Memory B cell (primary cell): ENCODE measurements at regions not wholly inside any gene's neighbourhood (a gene's known extent, or its start where the extent isn't known, plus 50 kb on each side); places are given as distances from the start of the nearest gene placed in this dataset.

Source experiments
- ATAC-seq: fragments of 150-1000 bp; cut with Tn5 transposase; 2 replicates; pipeline ENCODE4 v1.10.0; 2021; ENCODE audit warnings: low read depth, mild to moderate bottlenecking, moderate library complexity
- DNase-seq, 2 donors: peaks; one replicate each; pipeline ENCODE4 v3.0.0; 2022; ENCODE audit warnings: low spot score in 2 of 2
- H3K27ac Mint-ChIP-seq: one replicate; pipeline ENCODE4 v1.8.0; 2022; ENCODE audit warnings: mild to moderate bottlenecking, moderate library complexity, mixed read lengths
- H3K27me3 Mint-ChIP-seq: one replicate; pipeline ENCODE4 v1.8.0; 2022; ENCODE audit warnings: mixed read lengths
- H3K36me3 Mint-ChIP-seq: one replicate; pipeline ENCODE4 v1.8.0; 2022; ENCODE audit warnings: mild to moderate bottlenecking, mixed read lengths
- H3K4me1 Mint-ChIP-seq: one replicate; pipeline ENCODE4 v1.8.0; 2022; ENCODE audit warnings: mixed read lengths
- H3K4me3 Mint-ChIP-seq: one replicate; pipeline ENCODE4 v1.8.0; 2022; ENCODE audit warnings: mild to moderate bottlenecking, moderate library complexity, mixed read lengths
- H3K9me3 Mint-ChIP-seq: one replicate; pipeline ENCODE4 v1.8.0; 2022; ENCODE audit warnings: mixed read lengths

GRCh38 chr6:54632984-54633565 lies 213.5 kb upstream of the FAM83B start:
- Mint-ChIP-seq H3K4me3 (no peak overlapping the region), H3K27me3 (no peaks in the 10 kb centered on the region)
- no peak for ATAC-seq

GRCh38 chr6:54633601-54634000 lies 213.0 kb upstream of the FAM83B start:
- ATAC-seq, result no peak
- Mint-ChIP-seq H3K9me3 (peaks cover 2% of the 10 kb centered on the region), H3K4me3 (no peak overlapping the region), H3K4me1 (no peaks in the 10 kb centered on the region), H3K27ac (no peak overlapping the region), H3K36me3 (no peaks in the 10 kb centered on the region), H3K27me3 (no peaks in the 10 kb centered on the region)
- DNase-seq, result no peak

More at GRCh38 chr6:54632984-54633565, 213.5 kb upstream of the FAM83B start:
- no peak for DNase-seq
- Mint-ChIP-seq H3K4me1 (no peaks in the 10 kb centered on the region), H3K27ac (no peak overlapping the region), H3K9me3 (peaks cover under 1% of the 10 kb centered on the region), H3K36me3 (no peaks in the 10 kb centered on the region)

GRCh38 chr6:54640911-54641310 lies 205.7 kb upstream of the FAM83B start:
- Mint-ChIP-seq H3K27me3 (no peaks in the 10 kb centered on the region), H3K4me1 (no peaks in the 10 kb centered on the region), H3K27ac (no peak overlapping the region), H3K9me3 (peaks cover 2% of the 10 kb centered on the region), H3K4me3 (no peak overlapping the region), H3K36me3 (no peaks in the 10 kb centered on the region)
- no peak for DNase-seq
- ATAC-seq, result no peak

GRCh38 chr6:54646069-54646950 lies 200.3 kb upstream of the FAM83B start:
- H3K36me3 Mint-ChIP-seq, result no peaks in the 10 kb centered on the region
- no peaks in the 10 kb centered on the region for H3K4me1 Mint-ChIP-seq
- H3K9me3 Mint-ChIP-seq, result peaks cover 5% of the 10 kb centered on the region
- DNase-seq, result no peak
- no peaks in the 10 kb centered on the region for H3K27me3 Mint-ChIP-seq
- no peak overlapping the region for H3K27ac Mint-ChIP-seq
- no peak overlapping the region for H3K4me3 Mint-ChIP-seq
- ATAC-seq, result no peak

GRCh38 chr6:54646951-54647664 lies 199.5 kb upstream of the FAM83B start:
- Mint-ChIP-seq H3K36me3 (no peaks in the 10 kb centered on the region), H3K4me1 (no peaks in the 10 kb centered on the region), H3K4me3 (no peak overlapping the region), H3K27ac (no peak overlapping the region), H3K27me3 (no peaks in the 10 kb centered on the region), H3K9me3 (peaks cover 5% of the 10 kb centered on the region)
- DNase-seq (no peak), ATAC-seq (no peak)

- H3K4me1 Mint-ChIP-seq, result no peaks in the 10 kb centered on the region
- DNase-seq (no peak), ATAC-seq (no peak)
- H3K27me3 Mint-ChIP-seq, result no peaks in the 10 kb centered on the region
- H3K4me3 Mint-ChIP-seq, result no peak overlapping the region
- peaks cover 14% of the 10 kb centered on the region for H3K9me3 Mint-ChIP-seq
- H3K36me3 Mint-ChIP-seq, result no peaks in the 10 kb centered on the region
- H3K27ac Mint-ChIP-seq, result no peak overlapping the region
These were observed 192.2 kb upstream of the FAM83B start for GRCh38 chr6:54654381-54654780.

- H3K4me3 Mint-ChIP-seq, result no peak overlapping the region
These were observed 191.4 kb upstream of the FAM83B start for GRCh38 chr6:54655162-54655561.

GRCh38 chr6:54665278-54665677 lies 181.3 kb upstream of the FAM83B start:
- H3K9me3 Mint-ChIP-seq, result peaks cover 3% of the 10 kb centered on the region
- H3K27me3 Mint-ChIP-seq, result no peaks in the 10 kb centered on the region
- H3K27ac Mint-ChIP-seq, result no peak overlapping the region
- DNase-seq (no peak), ATAC-seq (no peak)
- no peak overlapping the region for H3K4me3 Mint-ChIP-seq
- no peaks in the 10 kb centered on the region for H3K36me3 Mint-ChIP-seq
- no peaks in the 10 kb centered on the region for H3K4me1 Mint-ChIP-seq

More at GRCh38 chr6:54655162-54655561, 191.4 kb upstream of the FAM83B start:
- H3K4me1 Mint-ChIP-seq, result no peaks in the 10 kb centered on the region
- DNase-seq, result no peak
- H3K36me3 Mint-ChIP-seq, result no peaks in the 10 kb centered on the region
- no peaks in the 10 kb centered on the region for H3K27me3 Mint-ChIP-seq
- H3K27ac Mint-ChIP-seq, result no peak overlapping the region
- no peak for ATAC-seq
- peaks cover 11% of the 10 kb centered on the region for H3K9me3 Mint-ChIP-seq

GRCh38 chr6:54680531-54680930 lies 166.0 kb upstream of the FAM83B start:
- DNase-seq, result no peak
- H3K4me3 Mint-ChIP-seq, result no peak overlapping the region
- no peak overlapping the region for H3K27ac Mint-ChIP-seq
- ATAC-seq, result no peak
- no peaks in the 10 kb centered on the region for H3K4me1 Mint-ChIP-seq
- peaks cover 3% of the 10 kb centered on the region for H3K9me3 Mint-ChIP-seq
- no peaks in the 10 kb centered on the region for H3K36me3 Mint-ChIP-seq
- H3K27me3 Mint-ChIP-seq, result no peaks in the 10 kb centered on the region

GRCh38 chr6:54681267-54681666 lies 165.3 kb upstream of the FAM83B start:
- Mint-ChIP-seq H3K27me3 (no peaks in the 10 kb centered on the region), H3K9me3 (peaks cover 3% of the 10 kb centered on the region), H3K4me3 (no peak overlapping the region), H3K4me1 (no peaks in the 10 kb centered on the region), H3K27ac (no peak overlapping the region), H3K36me3 (no peaks in the 10 kb centered on the region)
- ATAC-seq (no peak), DNase-seq (no peak)

GRCh38 chr6:54681987-54682386 lies 164.6 kb upstream of the FAM83B start:
- DNase-seq, result no peak
- H3K27me3 Mint-ChIP-seq, result no peaks in the 10 kb centered on the region
- H3K9me3 Mint-ChIP-seq, result peaks cover 3% of the 10 kb centered on the region
- no peak overlapping the region for H3K27ac Mint-ChIP-seq
- H3K36me3 Mint-ChIP-seq, result no peaks in the 10 kb centered on the region
- no peak overlapping the region for H3K4me3 Mint-ChIP-seq
- no peaks in the 10 kb centered on the region for H3K4me1 Mint-ChIP-seq
- ATAC-seq, result no peak

GRCh38 chr6:54689620-54690019 lies 157.0 kb upstream of the FAM83B start:
- no peak overlapping the region for H3K4me3 Mint-ChIP-seq
- no peaks in the 10 kb centered on the region for H3K9me3 Mint-ChIP-seq
- H3K27ac Mint-ChIP-seq, result no peak overlapping the region
- no peaks in the 10 kb centered on the region for H3K36me3 Mint-ChIP-seq
- H3K4me1 Mint-ChIP-seq, result no peaks in the 10 kb centered on the region
- no peaks in the 10 kb centered on the region for H3K27me3 Mint-ChIP-seq
- ATAC-seq, result no peak
- no peak for DNase-seq

- H3K36me3 Mint-ChIP-seq, result no peaks in the 10 kb centered on the region
- H3K4me1 Mint-ChIP-seq, result no peaks in the 10 kb centered on the region
- no peak for DNase-seq
- H3K27me3 Mint-ChIP-seq, result no peaks in the 10 kb centered on the region
- no peaks in the 10 kb centered on the region for H3K9me3 Mint-ChIP-seq
- H3K4me3 Mint-ChIP-seq, result no peak overlapping the region
- H3K27ac Mint-ChIP-seq, result no peak overlapping the region
- ATAC-seq, result no peak
These were observed 156.0 kb upstream of the FAM83B start for GRCh38 chr6:54690596-54690995.

- no peak overlapping the region for H3K4me3 Mint-ChIP-seq
- DNase-seq, result no peak
- H3K27me3 Mint-ChIP-seq, result no peaks in the 10 kb centered on the region
- peaks cover 2% of the 10 kb centered on the region for H3K9me3 Mint-ChIP-seq
- H3K4me1 Mint-ChIP-seq, result peaks cover 4% of the 10 kb centered on the region
- H3K27ac Mint-ChIP-seq, result no peak overlapping the region
- H3K36me3 Mint-ChIP-seq, result no peaks in the 10 kb centered on the region
- no peak for ATAC-seq
These were observed 151.5 kb upstream of the FAM83B start for GRCh38 chr6:54694928-54695532.
